Karpas-422 (cell line): ENCODE measurements at regions not wholly inside any gene's neighbourhood (a gene's known extent, or its start where the extent isn't known, plus 50 kb on each side); places are given as distances from the start of the nearest gene placed in this dataset.

Source experiments
- DNase-seq: peaks from one replicate; pipeline ENCODE4 v3.0.0-alpha.2; 2015
- H2AFZ ChIP-seq: fragments of 200-600 bp; sonication (generic); 2 replicates; pipeline ENCODE4 v1.6.1; 2014; ENCODE audit warnings: antibody characterized with exemption, low read length, mixed read lengths
- H3K27ac ChIP-seq: fragments of 200-600 bp; sonication (generic); 2 replicates; pipeline ENCODE4 v1.5.1; 2014; ENCODE audit warnings: mild to moderate bottlenecking, low read length, moderate library complexity
- H3K27me3 ChIP-seq: fragments of 200-600 bp; sonication (generic); 2 replicates; pipeline ENCODE4 v1.6.1; 2014; ENCODE audit warnings: low read length, mixed read lengths
- H3K36me3 ChIP-seq: fragments of 200-600 bp; sonication (generic); 2 replicates; pipeline ENCODE4 v1.6.1; 2014; ENCODE audit warnings: low read length, mixed read lengths; ENCODE audit not compliant: insufficient read depth
- H3K4me1 ChIP-seq: fragments of 200-600 bp; sonication (generic); 2 replicates; pipeline ENCODE4 v1.6.1; 2014; ENCODE audit warnings: mild to moderate bottlenecking, low read length, mixed read lengths
- H3K4me2 ChIP-seq: fragments of 200-600 bp; sonication (generic); 2 replicates; pipeline ENCODE4 v1.6.1; 2014; ENCODE audit warnings: low read length, low read depth, mild to moderate bottlenecking; ENCODE audit not compliant: poor library complexity, severe bottlenecking
- H3K4me3 ChIP-seq: fragments of 200-600 bp; sonication (generic); 2 replicates; pipeline ENCODE4 v1.5.1; 2014; ENCODE audit warnings: mild to moderate bottlenecking, antibody characterized with exemption, low read length, mixed read lengths
- H3K79me2 ChIP-seq: fragments of 200-600 bp; sonication (generic); 2 replicates; pipeline ENCODE4 v1.6.1; 2014; ENCODE audit warnings: mild to moderate bottlenecking, low read length, mixed read lengths
- H3K9ac ChIP-seq: fragments of 200-600 bp; sonication (generic); 2 replicates; pipeline ENCODE4 v1.6.0; 2014; ENCODE audit warnings: low read length
- H3K9me2 ChIP-seq: fragments of 200-600 bp; sonication (generic), shearing (Covaris generic); replicated peaks from 2 replicates; pipeline ENCODE4 v1.6.0; 2014; ENCODE audit warnings: mild to moderate bottlenecking, low read length, moderate library complexity; ENCODE audit not compliant: insufficient read depth
- H3K9me3 ChIP-seq: fragments of 300-700, 200-600 bp; sonication (generic); 2 replicates; pipeline ENCODE4 v1.6.1; 2014; ENCODE audit warnings: low read length, mixed read lengths
- H4K20me1 ChIP-seq: fragments of 200-600 bp; sonication (generic); 2 replicates; pipeline ENCODE4 v1.6.1; 2014; ENCODE audit warnings: mild to moderate bottlenecking, antibody characterized with exemption, low read length, low read depth; ENCODE audit not compliant: insufficient read depth

DNA sequence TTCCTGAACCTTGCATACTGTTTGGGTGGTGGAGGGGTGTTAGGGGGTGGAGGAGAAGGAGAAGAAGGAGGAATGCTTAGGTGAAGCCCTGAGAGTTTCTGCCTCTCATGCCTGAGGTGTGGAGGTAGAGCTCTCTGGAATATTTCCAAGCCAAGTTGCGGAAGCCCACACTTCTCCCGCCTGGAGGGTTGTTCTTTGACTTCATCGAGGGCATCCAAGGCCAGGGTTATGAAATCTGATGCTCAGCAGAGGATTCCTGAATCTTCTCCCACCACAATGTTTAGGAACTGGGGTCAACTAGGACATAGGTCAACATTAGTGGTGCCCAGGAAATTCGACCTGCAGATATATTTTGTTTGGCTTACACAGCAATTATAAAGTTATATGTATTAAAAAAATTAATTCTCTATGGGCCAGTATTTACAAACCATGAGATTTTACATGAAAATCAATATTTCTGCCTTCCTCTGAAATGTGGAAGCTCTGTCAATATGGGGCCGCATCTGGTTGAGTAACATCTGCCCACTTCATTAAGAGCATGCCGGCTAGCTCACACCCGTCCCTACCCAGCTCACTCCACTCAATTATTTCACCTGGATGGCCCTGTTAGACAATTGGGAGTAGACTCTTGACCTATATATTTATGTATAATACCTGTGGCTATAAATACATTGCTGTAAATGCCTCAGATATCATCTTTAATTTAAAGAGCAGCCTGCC lies 257.1 kb upstream of the ZFP64 start:
- no peaks in the 10 kb centered on the region for H3K36me3 ChIP-seq
- H3K27ac ChIP-seq: no peak overlapping the region
- DNase-seq: no peak
- no peaks in the 10 kb centered on the region for H3K9me3 ChIP-seq
- no peaks in the 10 kb centered on the region for H3K79me2 ChIP-seq
- no peak overlapping the region for H3K4me2 ChIP-seq
- no peak overlapping the region for H3K4me3 ChIP-seq
- no peaks in the 10 kb centered on the region for H4K20me1 ChIP-seq
- H3K4me1 ChIP-seq: no peaks in the 10 kb centered on the region
- H3K9me2 ChIP-seq: no peaks in the 10 kb centered on the region
- H3K9ac ChIP-seq: no peak overlapping the region
- no peak overlapping the region for H2AFZ ChIP-seq
- H3K27me3 ChIP-seq: no peaks in the 10 kb centered on the region

DNA sequence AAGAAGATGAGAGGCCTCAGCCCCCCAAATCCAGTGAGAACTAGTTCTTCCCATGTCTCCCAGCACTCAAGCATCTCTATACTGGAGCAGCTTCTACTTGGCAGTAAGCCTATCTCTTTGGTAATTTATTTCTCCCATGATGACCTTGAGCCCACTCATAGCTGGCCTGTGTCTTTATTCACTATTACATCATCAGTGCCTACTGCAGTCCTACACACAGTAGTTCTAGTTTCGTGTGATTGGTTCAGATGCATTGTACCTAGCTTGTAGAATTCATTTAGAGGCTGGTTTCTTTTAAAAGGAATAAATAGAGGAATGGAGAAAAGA lies 255.6 kb upstream of the ZFP64 start:
- no peak overlapping the region for H3K4me2 ChIP-seq

DNA sequence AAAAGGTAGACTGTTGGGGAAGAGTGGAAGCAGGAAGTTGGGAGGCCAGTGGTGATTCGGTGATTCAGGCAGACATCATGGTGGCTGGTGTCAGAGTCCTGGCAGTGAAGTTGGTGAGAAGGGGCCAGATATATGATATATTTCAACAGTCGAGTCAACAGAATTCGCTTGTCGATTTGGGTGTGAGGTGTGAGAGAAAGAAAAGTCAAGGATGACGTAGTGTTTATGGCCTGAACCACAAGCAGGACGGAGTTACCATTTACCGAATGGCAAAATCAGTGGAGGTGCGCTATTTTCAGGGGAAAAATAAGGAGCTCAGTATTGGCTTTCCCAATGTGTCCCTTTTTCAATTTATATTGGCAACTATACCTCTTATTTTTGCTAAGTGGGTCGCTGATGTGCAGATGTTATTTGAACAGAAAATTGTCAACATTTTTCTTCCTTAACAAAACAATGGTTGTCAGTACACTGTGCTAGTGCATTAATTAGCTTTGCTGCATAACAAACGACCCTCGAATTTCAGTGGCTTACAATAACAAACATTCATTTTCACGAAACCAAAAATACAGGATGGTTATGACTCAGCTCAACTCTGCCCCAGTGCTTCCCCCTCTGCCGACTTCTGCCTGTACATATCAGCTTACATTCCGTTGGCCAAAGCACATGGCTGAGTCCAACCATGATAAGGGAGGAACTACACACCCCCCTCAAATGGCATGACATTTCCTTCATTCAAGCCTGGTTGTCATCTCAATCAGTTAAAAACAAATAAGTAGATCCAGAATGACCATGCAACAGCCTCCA lies 255.0 kb upstream of the ZFP64 start:
- no peak overlapping the region for H2AFZ ChIP-seq
- H3K4me2 ChIP-seq: no peak overlapping the region
- no peaks in the 10 kb centered on the region for H3K36me3 ChIP-seq
- no peaks in the 10 kb centered on the region for H4K20me1 ChIP-seq
- H3K4me3 ChIP-seq: no peak overlapping the region
- DNase-seq: no peak
- H3K79me2 ChIP-seq: no peaks in the 10 kb centered on the region
- H3K27ac ChIP-seq: no peak overlapping the region
- H3K9me3 ChIP-seq: no peaks in the 10 kb centered on the region
- H3K4me1 ChIP-seq: no peaks in the 10 kb centered on the region
- no peaks in the 10 kb centered on the region for H3K9me2 ChIP-seq
- H3K27me3 ChIP-seq: no peaks in the 10 kb centered on the region
- no peak overlapping the region for H3K9ac ChIP-seq

More for the DNA sequence above, 255.6 kb upstream of the ZFP64 start:
- H3K9me3 ChIP-seq: no peaks in the 10 kb centered on the region
- no peak overlapping the region for H3K4me3 ChIP-seq
- H3K27ac ChIP-seq: no peak overlapping the region
- no peaks in the 10 kb centered on the region for H3K27me3 ChIP-seq
- no peaks in the 10 kb centered on the region for H4K20me1 ChIP-seq
- H3K79me2 ChIP-seq: no peaks in the 10 kb centered on the region
- no peak overlapping the region for H2AFZ ChIP-seq
- DNase-seq: no peak
- no peak overlapping the region for H3K9ac ChIP-seq
- no peaks in the 10 kb centered on the region for H3K9me2 ChIP-seq
- H3K4me1 ChIP-seq: no peaks in the 10 kb centered on the region
- no peaks in the 10 kb centered on the region for H3K36me3 ChIP-seq

DNA sequence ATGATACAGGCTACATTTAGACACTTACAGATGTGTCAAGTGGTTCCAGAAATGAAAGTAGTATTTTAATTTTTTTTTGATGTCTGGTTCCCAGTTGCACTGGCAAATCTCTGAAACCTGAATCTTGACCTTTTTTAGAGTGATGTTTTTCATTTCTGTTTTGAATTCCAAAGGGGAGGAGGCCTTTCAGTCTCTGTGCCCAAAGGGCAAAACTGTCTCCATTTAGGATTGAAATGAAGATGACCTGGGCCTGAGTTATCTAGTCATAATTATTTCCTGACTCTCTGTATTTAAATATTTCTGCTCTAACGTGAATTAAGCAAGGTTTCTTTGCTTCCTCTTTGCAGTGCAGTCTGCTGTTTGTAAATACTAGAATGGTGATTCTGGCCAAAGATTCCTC lies 252.9 kb upstream of the ZFP64 start:
- H3K4me2 ChIP-seq: no peak overlapping the region
- H3K9me2 ChIP-seq: no peaks in the 10 kb centered on the region
- H3K79me2 ChIP-seq: no peaks in the 10 kb centered on the region
- H3K27ac ChIP-seq: no peak overlapping the region
- DNase-seq: no peak
- H3K36me3 ChIP-seq: no peaks in the 10 kb centered on the region
- no peak overlapping the region for H2AFZ ChIP-seq
- no peak overlapping the region for H3K9ac ChIP-seq
- no peaks in the 10 kb centered on the region for H3K9me3 ChIP-seq
- no peaks in the 10 kb centered on the region for H3K27me3 ChIP-seq
- H4K20me1 ChIP-seq: no peaks in the 10 kb centered on the region
- H3K4me1 ChIP-seq: no peaks in the 10 kb centered on the region
- no peak overlapping the region for H3K4me3 ChIP-seq

DNA sequence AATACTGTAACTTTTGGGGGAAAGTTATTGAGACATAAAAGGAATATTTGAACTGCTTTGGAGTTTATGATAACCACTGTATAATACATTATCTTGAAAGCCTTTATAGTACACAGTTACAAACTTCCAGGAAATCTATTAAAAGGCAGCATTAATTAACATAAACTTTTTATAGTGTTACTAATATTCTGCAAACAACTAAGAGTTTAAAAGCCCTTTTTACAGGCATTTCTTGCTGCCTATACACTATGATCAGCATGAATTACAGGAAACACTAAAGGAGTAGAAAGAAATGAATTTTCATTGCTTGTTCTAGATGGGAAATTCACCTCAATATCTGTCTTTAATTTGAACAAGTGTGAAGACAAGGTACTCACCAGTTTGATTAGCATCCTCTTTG lies 252.3 kb upstream of the ZFP64 start:
- H2AFZ ChIP-seq: no peak overlapping the region
- H3K4me3 ChIP-seq: no peak overlapping the region
- H3K36me3 ChIP-seq: no peaks in the 10 kb centered on the region
- no peaks in the 10 kb centered on the region for H3K9me3 ChIP-seq
- H4K20me1 ChIP-seq: no peaks in the 10 kb centered on the region
- H3K4me1 ChIP-seq: no peaks in the 10 kb centered on the region
- no peak overlapping the region for H3K9ac ChIP-seq
- H3K9me2 ChIP-seq: no peaks in the 10 kb centered on the region
- H3K4me2 ChIP-seq: no peak overlapping the region
- no peaks in the 10 kb centered on the region for H3K79me2 ChIP-seq
- H3K27me3 ChIP-seq: no peaks in the 10 kb centered on the region
- H3K27ac ChIP-seq: no peak overlapping the region
- no peak for DNase-seq

DNA sequence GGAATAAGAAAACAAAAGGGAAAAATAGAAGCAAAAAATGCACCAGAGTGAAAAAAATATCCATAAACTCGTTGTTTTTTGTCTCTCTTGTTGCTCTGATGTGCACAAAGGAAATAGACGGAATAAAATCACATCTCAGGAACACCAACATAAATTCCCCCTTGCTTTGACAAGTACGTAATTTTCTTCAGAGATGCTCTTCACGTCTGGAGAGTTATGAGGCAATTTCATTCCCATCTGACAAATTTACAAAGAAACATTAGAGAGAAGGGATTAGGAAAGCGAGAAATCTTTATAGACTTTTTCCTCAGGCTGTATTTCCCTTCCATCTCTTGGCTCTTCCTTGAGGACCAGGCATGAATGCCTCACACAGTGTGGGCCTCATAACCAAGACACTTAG lies 250.1 kb upstream of the ZFP64 start:
- DNase-seq: no peak
- Histone ChIP-seq H3K36me3 (no peaks in the 10 kb centered on the region), H3K27ac (no peak overlapping the region), H4K20me1 (no peaks in the 10 kb centered on the region), H3K9me3 (peaks cover 5% of the 10 kb centered on the region; the same call in 1 of the 2 replicates), H3K4me2 (no peak overlapping the region), H2AFZ (no peak overlapping the region), H3K4me3 (no peak overlapping the region), H3K9me2 (no peaks in the 10 kb centered on the region), H3K9ac (no peak overlapping the region), H3K4me1 (no peaks in the 10 kb centered on the region), H3K79me2 (no peaks in the 10 kb centered on the region), H3K27me3 (no peaks in the 10 kb centered on the region)

DNA sequence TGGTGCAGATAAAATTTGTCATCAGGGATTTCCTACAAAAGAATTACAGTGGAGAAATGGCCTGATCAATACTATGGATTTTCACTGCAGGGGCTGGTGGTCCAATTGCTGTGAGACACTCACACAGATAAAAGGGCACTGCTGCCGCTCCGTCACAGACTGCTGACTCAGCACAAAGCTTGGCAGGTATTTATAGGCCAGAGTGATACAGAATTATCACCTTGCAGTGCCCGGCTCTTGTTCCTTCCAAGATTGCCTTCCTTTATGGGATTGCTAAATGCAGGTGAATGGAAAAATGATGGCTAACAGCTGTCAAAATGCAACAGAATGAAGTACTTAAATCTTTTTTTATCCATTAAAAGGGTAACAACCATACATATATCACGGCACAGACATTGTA lies 247.8 kb upstream of the ZFP64 start:
- Histone ChIP-seq H4K20me1 (no peaks in the 10 kb centered on the region), H2AFZ (no peak overlapping the region), H3K4me3 (no peak overlapping the region), H3K79me2 (no peaks in the 10 kb centered on the region), H3K9me2 (no peaks in the 10 kb centered on the region), H3K4me1 (no peaks in the 10 kb centered on the region), H3K27ac (no peak overlapping the region), H3K36me3 (no peaks in the 10 kb centered on the region), H3K9ac (no peak overlapping the region), H3K9me3 (peaks cover 5% of the 10 kb centered on the region; the same call in 1 of the 2 replicates), H3K4me2 (no peak overlapping the region), H3K27me3 (no peaks in the 10 kb centered on the region)
- no peak for DNase-seq

DNA sequence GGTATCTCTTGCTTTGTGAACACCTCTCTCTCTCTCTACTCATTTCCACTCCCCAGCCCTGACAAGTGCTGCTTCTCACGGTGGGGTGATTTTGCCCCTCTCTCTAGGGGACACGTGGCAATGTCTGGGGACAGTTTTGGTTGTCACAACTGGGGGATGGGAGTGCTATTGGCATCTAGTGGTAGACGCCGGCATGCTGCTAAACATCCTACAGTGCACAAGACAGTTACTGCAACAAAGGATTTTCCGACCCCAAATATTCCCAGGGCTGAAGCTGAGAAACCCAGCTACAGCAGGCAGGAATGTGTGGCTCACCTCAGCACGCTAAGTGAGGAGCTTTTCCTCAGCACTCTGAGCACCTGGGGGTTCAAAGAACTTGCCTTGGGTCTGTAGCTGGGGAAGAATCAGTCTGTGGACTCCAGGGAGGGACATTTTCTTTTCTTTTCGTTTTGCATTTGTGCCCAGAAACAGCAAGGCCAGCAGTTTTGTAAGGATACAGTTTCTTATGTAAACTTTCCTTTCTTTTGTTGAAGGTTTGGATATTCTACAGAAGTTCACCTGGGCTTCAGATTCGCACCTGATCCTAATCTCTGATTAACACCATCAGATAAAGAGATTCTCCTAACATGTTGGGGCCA lies 246.9 kb upstream of the ZFP64 start:
- H3K9me2 ChIP-seq: no peaks in the 10 kb centered on the region
- no peak for DNase-seq
- H4K20me1 ChIP-seq: no peaks in the 10 kb centered on the region
- no peaks in the 10 kb centered on the region for H3K4me1 ChIP-seq
- no peak overlapping the region for H3K4me2 ChIP-seq
- H3K9me3 ChIP-seq: peaks cover 5% of the 10 kb centered on the region; the same call in 1 of the 2 replicates
- no peaks in the 10 kb centered on the region for H3K79me2 ChIP-seq
- H3K4me3 ChIP-seq: no peak overlapping the region
- H3K36me3 ChIP-seq: no peaks in the 10 kb centered on the region
- H3K27ac ChIP-seq: no peak overlapping the region
- no peak overlapping the region for H3K9ac ChIP-seq
- H3K27me3 ChIP-seq: no peaks in the 10 kb centered on the region
- H2AFZ ChIP-seq: no peak overlapping the region
